ENCODE measurements at regions not wholly inside any gene's neighbourhood (a gene's known extent, or its start where the extent isn't known, plus 50 kb on each side); places are given as distances from the start of the nearest gene placed in this dataset.

DNA sequence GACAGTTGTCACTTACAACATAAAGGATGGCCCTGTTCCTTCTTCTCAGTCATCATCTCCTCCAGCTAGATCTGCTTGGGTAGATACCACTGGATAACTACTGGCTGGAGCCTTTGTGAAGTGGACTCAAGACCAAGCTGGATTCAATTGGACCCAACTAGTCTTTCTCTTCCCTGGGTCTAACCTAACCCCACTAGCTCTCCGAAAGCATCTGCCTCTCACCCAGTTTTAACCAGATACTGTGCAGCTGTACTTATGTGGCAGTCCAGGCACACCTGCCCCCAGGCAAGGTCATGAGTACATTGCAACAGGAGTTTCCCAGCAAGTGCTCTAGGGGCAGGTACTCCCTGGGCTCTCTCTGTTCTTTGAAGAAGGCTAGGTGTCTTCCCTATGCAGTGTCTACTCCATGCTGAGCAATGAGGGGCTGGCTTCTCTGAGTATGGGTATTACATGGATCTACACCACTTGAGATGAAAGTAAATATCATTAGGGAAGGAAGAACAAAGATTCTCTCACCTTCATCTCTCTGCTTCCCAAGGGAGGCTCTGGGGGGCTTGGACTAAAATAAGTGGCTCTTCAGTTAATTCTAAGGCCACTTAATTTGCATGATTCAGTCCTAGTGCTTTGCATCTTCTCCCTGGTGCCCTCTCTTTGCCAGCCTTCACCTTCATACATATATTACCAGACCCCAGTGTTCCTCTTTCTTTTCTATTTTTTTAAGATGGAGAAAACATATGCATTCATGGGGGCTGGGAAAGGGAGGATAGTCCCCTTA lies 236.1 kb downstream of the NXPE2 start:
- no peak for DNase-seq (ENCODE audit: extremely low read depth, low read depth)
- TF ChIP-seq, protein P1, sequence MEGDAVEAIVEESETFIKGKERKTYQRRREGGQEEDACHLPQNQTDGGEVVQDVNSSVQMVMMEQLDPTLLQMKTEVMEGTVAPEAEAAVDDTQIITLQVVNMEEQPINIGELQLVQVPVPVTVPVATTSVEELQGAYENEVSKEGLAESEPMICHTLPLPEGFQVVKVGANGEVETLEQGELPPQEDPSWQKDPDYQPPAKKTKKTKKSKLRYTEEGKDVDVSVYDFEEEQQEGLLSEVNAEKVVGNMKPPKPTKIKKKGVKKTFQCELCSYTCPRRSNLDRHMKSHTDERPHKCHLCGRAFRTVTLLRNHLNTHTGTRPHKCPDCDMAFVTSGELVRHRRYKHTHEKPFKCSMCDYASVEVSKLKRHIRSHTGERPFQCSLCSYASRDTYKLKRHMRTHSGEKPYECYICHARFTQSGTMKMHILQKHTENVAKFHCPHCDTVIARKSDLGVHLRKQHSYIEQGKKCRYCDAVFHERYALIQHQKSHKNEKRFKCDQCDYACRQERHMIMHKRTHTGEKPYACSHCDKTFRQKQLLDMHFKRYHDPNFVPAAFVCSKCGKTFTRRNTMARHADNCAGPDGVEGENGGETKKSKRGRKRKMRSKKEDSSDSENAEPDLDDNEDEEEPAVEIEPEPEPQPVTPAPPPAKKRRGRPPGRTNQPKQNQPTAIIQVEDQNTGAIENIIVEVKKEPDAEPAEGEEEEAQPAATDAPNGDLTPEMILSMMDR (IDR thresholded peaks at IDR 0.05; ENCODE audit: low read depth, low read length) = no peak

DNA sequence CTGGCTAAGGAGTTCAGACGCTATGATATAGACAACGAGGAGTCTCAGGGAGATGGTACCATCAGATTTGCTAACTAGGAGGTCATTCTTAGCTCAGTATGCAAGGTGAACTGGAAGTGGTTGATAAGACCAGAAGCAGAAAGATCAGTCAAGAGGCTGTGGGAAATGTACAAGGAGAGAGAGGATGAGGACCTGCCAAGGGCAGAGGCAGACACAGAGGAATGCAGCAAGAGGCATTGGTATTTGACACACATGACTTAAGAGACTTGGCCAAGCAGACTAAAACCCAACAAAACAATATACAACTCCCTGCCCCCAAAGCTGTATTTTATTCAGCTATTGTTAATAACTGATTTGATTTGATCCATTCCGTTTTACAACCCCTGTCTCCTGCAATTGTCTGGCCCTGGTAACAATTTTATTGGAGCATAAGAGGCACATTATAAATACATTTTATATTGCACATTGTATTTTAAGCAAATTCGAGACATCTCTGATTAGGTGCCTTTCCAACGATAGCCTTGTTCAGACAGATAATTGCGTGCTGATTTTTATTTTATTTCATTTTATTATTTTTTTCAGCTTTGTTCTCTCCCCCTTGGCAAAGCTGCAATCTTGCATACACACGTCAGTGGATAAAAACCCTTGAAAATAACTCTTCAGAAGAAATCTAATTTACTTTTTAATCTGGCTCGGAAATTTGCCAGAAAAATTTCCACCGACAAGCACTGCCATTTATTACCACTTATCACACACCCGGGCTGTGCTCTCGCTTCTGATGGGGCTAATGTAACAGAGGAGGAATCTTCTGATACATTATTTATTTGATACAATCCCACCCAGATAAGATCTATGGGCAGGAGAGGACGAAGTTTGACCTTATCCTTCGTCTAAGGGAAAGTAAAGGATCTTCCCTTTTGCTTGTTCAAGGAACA lies 237.8 kb downstream of the NXPE2 start:
- TF ChIP-seq, protein P1 (IDR thresholded peaks at IDR 0.05; ENCODE audit: low read depth, low read length) = no peak
- DNase-seq (ENCODE audit: extremely low read depth, low read depth) = no peak

DNA sequence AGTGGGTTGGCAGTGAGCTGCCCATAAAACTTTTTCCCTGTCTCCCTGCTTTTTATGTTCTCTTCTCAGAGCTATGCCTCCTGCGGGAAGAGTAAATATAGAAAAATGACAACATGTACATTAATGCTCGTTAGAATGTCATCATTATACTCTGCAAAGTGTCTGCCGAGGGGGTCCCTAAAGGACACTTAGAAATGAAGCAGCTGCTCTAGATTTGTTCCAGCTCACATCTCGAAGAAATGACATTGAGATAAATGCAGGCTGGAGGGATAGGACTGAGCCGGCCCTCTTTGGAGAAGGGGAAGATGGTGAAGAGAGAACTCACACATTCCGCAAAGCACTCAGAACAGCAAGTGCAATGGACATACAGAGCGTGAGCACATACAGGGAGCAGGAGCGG lies 240.0 kb downstream of the NXPE2 start:
- TF ChIP-seq, protein P1 (IDR thresholded peaks at IDR 0.05; ENCODE audit: low read depth, low read length) = no peak
- no peak for DNase-seq (ENCODE audit: extremely low read depth, low read depth)

DNA sequence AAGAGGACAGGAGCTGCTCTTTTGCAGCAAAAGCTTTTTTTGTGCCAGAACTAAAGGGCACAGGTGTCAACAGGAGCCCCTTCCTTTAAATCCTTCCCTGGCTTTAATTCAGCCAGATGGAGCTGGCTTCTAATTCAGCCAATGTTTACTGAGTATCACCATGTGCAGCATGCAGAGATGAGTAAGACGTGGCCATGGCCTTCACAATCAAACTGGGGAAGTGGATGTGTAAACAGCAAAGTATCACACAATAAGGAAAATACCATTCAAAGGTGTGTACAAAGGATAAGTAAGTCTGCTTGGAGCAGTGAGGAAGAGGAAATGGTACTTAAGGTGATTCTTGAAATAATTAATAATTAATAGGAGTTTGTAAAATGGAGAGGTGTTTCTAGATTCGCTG lies 243.4 kb downstream of the NXPE2 start:
- DNase-seq (ENCODE audit: extremely low read depth, low read depth) = no peak

DNA sequence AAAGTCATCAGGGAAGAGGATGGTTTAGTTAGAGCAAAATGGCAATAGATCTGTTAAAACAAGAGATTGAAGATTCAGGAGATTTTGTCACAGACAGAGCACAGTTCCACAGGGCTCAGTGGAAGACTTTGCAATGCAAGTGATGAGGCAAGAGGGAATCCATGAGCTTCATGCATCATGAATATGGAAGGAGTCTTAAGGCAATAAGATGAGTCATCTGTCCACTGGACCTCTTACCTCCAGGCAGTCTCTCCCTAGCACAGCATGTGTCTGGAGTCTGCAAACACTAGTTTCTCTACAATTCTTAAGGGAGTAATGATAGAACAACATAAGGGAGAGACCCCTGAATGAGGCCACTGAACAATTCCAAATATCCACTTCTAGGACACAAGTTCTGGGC lies 245.7 kb downstream of the NXPE2 start:
- no peak for DNase-seq (ENCODE audit: extremely low read depth, low read depth)
- TF ChIP-seq, protein P1 (IDR thresholded peaks at IDR 0.05; ENCODE audit: low read depth, low read length) = no peak

More for the DNA sequence above, 243.4 kb downstream of the NXPE2 start:
- TF ChIP-seq, protein P1 (IDR thresholded peaks at IDR 0.05; ENCODE audit: low read depth, low read length) = no peak

DNA sequence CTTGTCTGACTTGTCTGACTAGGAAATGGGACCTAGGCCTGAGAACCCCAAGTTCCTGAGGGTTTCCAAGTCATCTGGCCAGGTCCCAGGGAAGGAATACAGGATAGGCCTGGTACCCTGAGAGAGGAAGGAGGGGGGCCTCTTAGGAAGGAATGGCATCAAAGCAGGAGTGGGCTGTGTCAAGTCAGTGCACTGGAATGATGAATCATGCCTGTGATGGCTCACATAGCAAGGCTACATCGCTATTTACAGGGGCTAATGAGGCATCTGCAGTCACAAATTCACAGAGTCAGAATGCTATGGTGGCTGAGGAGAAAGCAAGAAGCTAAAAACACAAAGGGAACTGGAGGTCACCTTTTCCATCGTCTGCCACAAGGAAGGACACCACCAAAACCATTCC lies 247.3 kb downstream of the NXPE2 start:
- TF ChIP-seq, protein P1 (IDR thresholded peaks at IDR 0.05; ENCODE audit: low read depth, low read length) = no peak
- DNase-seq (ENCODE audit: extremely low read depth, low read depth) = no peak
